ENCODE measurements at regions not wholly inside any gene's neighbourhood (a gene's known extent, or its start where the extent isn't known, plus 50 kb on each side); places are given as distances from the start of the nearest gene placed in this dataset.

- ChIA-PET CTCF (ENCODE audit: partially characterized antibody) (no interaction called here), POLR2A (ENCODE audit: partially characterized antibody) (no interaction called here)
- H3K4me1 Mint-ChIP-seq: no peaks in the 10 kb centered on the region
- H3K27ac Mint-ChIP-seq: no peak overlapping the region
- Histone ChIP-seq H3K4me1 (ENCODE audit: insufficient read depth, low read length) (no peaks in the 10 kb centered on the region), H3K36me3 (ENCODE audit: insufficient read depth, low read length) (no peaks in the 10 kb centered on the region), H3K27ac (ENCODE audit: low read depth, low read length) (no peak overlapping the region), H3K9me3 (ENCODE audit: control insufficient read depth in 1 of 2, low read length in 2 of 2) (no peaks in the 10 kb centered on the region), H3K27me3 (ENCODE audit: insufficient read depth, low read length) (no peaks in the 10 kb centered on the region), H3K4me3 (ENCODE audit: low read length in 2 of 2) (no peak overlapping the region)
- no peaks in the 10 kb centered on the region for H3K36me3 Mint-ChIP-seq
- intact Hi-C loops (cut with micrococcal nuclease): no loop called here
- H3K27me3 Mint-ChIP-seq: no peaks in the 10 kb centered on the region
- DNase-seq: no peak
- H3K9me3 Mint-ChIP-seq: peaks cover 0 to 19% (median 11%) of the 10 kb centered on the region in 8 donors
- no peak overlapping the region for H3K4me3 Mint-ChIP-seq
Observed at GRCh38 chr9:12915366-12915954, 140.6 kb downstream of the LURAP1L start.

GRCh38 chr9:12916042-12916441, 141.2 kb downstream of the LURAP1L start:
- no peak overlapping the region for H3K27ac Mint-ChIP-seq
- intact Hi-C loops (cut with micrococcal nuclease): no loop called here

GRCh38 chr9:12920437-12920836, 145.6 kb downstream of the LURAP1L start:
- Mint-ChIP-seq H3K9me3 (peaks cover under 1 to 20% (median 11%) of the 10 kb centered on the region in 8 donors), H3K36me3 (no peaks in the 10 kb centered on the region), H3K27me3 (no peaks in the 10 kb centered on the region), H3K4me3 (no peak overlapping the region), H3K4me1 (no peaks in the 10 kb centered on the region), H3K27ac (no peak overlapping the region)
- Histone ChIP-seq H3K9me3 (ENCODE audit: control insufficient read depth in 1 of 2, low read length in 2 of 2) (no peaks in the 10 kb centered on the region), H3K4me3 (ENCODE audit: low read length in 2 of 2) (no peak overlapping the region), H3K27ac (ENCODE audit: low read depth, low read length) (no peak overlapping the region), H3K36me3 (ENCODE audit: insufficient read depth, low read length) (no peaks in the 10 kb centered on the region), H3K27me3 (ENCODE audit: insufficient read depth, low read length) (no peaks in the 10 kb centered on the region), H3K4me1 (ENCODE audit: insufficient read depth, low read length) (no peaks in the 10 kb centered on the region)
- POLR2A ChIA-PET (ENCODE audit: partially characterized antibody): no interaction called here
- DNase-seq: no peak
- intact Hi-C loops (cut with micrococcal nuclease): no loop called here
- CTCF ChIA-PET (ENCODE audit: partially characterized antibody): no interaction called here

More at GRCh38 chr9:12916042-12916441, 141.2 kb downstream of the LURAP1L start:
- Histone ChIP-seq H3K27me3 (ENCODE audit: insufficient read depth, low read length) (no peaks in the 10 kb centered on the region), H3K27ac (ENCODE audit: low read depth, low read length) (no peak overlapping the region), H3K9me3 (ENCODE audit: control insufficient read depth in 1 of 2, low read length in 2 of 2) (no peaks in the 10 kb centered on the region), H3K4me3 (ENCODE audit: low read length in 2 of 2) (no peak overlapping the region), H3K4me1 (ENCODE audit: insufficient read depth, low read length) (no peaks in the 10 kb centered on the region), H3K36me3 (ENCODE audit: insufficient read depth, low read length) (no peaks in the 10 kb centered on the region)
- Mint-ChIP-seq H3K36me3 (no peaks in the 10 kb centered on the region), H3K27me3 (no peaks in the 10 kb centered on the region), H3K4me3 (no peak overlapping the region), H3K4me1 (no peaks in the 10 kb centered on the region), H3K9me3 (peaks cover 0 to 19% (median 11%) of the 10 kb centered on the region in 8 donors)
- ChIA-PET CTCF (ENCODE audit: partially characterized antibody) (no interaction called here), POLR2A (ENCODE audit: partially characterized antibody) (no interaction called here)
- DNase-seq: no peak

GRCh38 chr9:12921621-12922020, 146.8 kb downstream of the LURAP1L start:
- Mint-ChIP-seq H3K4me3 (no peak overlapping the region), H3K4me1 (no peaks in the 10 kb centered on the region), H3K27ac (no peak overlapping the region), H3K36me3 (no peaks in the 10 kb centered on the region), H3K9me3 (peaks cover 2 to 20% (median 9%) of the 10 kb centered on the region in 8 donors), H3K27me3 (no peaks in the 10 kb centered on the region)
- Histone ChIP-seq H3K4me1 (ENCODE audit: insufficient read depth, low read length) (no peaks in the 10 kb centered on the region), H3K9me3 (ENCODE audit: control insufficient read depth in 1 of 2, low read length in 2 of 2) (no peaks in the 10 kb centered on the region), H3K4me3 (ENCODE audit: low read length in 2 of 2) (no peak overlapping the region), H3K27me3 (ENCODE audit: insufficient read depth, low read length) (no peaks in the 10 kb centered on the region), H3K36me3 (ENCODE audit: insufficient read depth, low read length) (no peaks in the 10 kb centered on the region), H3K27ac (ENCODE audit: low read depth, low read length) (no peak overlapping the region)
- intact Hi-C loops (cut with micrococcal nuclease): no loop called here
- no peak for DNase-seq
- CTCF ChIA-PET (ENCODE audit: partially characterized antibody): no interaction called here
- POLR2A ChIA-PET (ENCODE audit: partially characterized antibody): no interaction called here

- Mint-ChIP-seq H3K27ac (no peak overlapping the region), H3K27me3 (no peaks in the 10 kb centered on the region), H3K4me1 (no peaks in the 10 kb centered on the region), H3K36me3 (no peaks in the 10 kb centered on the region), H3K9me3 (peaks cover 2 to 22% (median 9%) of the 10 kb centered on the region in 8 donors), H3K4me3 (no peak overlapping the region)
- Histone ChIP-seq H3K27ac (ENCODE audit: low read depth, low read length) (no peak overlapping the region), H3K36me3 (ENCODE audit: insufficient read depth, low read length) (no peaks in the 10 kb centered on the region), H3K4me1 (ENCODE audit: insufficient read depth, low read length) (no peaks in the 10 kb centered on the region), H3K27me3 (ENCODE audit: insufficient read depth, low read length) (no peaks in the 10 kb centered on the region), H3K9me3 (ENCODE audit: control insufficient read depth in 1 of 2, low read length in 2 of 2) (no peaks in the 10 kb centered on the region), H3K4me3 (ENCODE audit: low read length in 2 of 2) (no peak overlapping the region)
- DNase-seq: no peak
- ChIA-PET POLR2A (ENCODE audit: partially characterized antibody) (no interaction called here), CTCF (ENCODE audit: partially characterized antibody) (no interaction called here)
- intact Hi-C loops (cut with micrococcal nuclease): no loop called here
Observed at GRCh38 chr9:12922224-12922866, 147.5 kb downstream of the LURAP1L start.

- Histone ChIP-seq H3K27ac (ENCODE audit: low read depth, low read length) (no peak overlapping the region), H3K9me3 (ENCODE audit: control insufficient read depth in 1 of 2, low read length in 2 of 2) (no peaks in the 10 kb centered on the region), H3K4me1 (ENCODE audit: insufficient read depth, low read length) (no peaks in the 10 kb centered on the region), H3K4me3 (ENCODE audit: low read length in 2 of 2) (no peak overlapping the region), H3K27me3 (ENCODE audit: insufficient read depth, low read length) (no peaks in the 10 kb centered on the region), H3K36me3 (ENCODE audit: insufficient read depth, low read length) (no peaks in the 10 kb centered on the region)
- no peaks in the 10 kb centered on the region for H3K4me1 Mint-ChIP-seq
- H3K27ac Mint-ChIP-seq: no peak overlapping the region
- intact Hi-C loops (cut with micrococcal nuclease): no loop called here
- ChIA-PET CTCF (ENCODE audit: partially characterized antibody) (no interaction called here), POLR2A (ENCODE audit: partially characterized antibody) (interaction anchor here (0.6 kb wide), 1 partner anchor 357 kb away, joined by 3 read pairs; no protein-coding TSS in a partner anchor)
- no peaks in the 10 kb centered on the region for H3K27me3 Mint-ChIP-seq
- H3K4me3 Mint-ChIP-seq: no peak overlapping the region
- no peak for DNase-seq
- H3K36me3 Mint-ChIP-seq: no peaks in the 10 kb centered on the region
- peaks cover 2 to 22% (median 10%) of the 10 kb centered on the region in 8 donors for H3K9me3 Mint-ChIP-seq
Observed at GRCh38 chr9:12923468-12924009, 148.7 kb downstream of the LURAP1L start.

GRCh38 chr9:12930906-12931305, 156.1 kb downstream of the LURAP1L start:
- Mint-ChIP-seq H3K27ac (no peak overlapping the region), H3K9me3 (peaks cover 0 to 18% (median 9%) of the 10 kb centered on the region in 8 donors), H3K4me1 (no peaks in the 10 kb centered on the region), H3K27me3 (no peaks in the 10 kb centered on the region), H3K36me3 (no peaks in the 10 kb centered on the region), H3K4me3 (peak overlapping the region in 1 of 8 donors; percentile 33)
- CTCF ChIA-PET (ENCODE audit: partially characterized antibody): no interaction called here
- no peak overlapping the region for H3K4me3 ChIP-seq (ENCODE audit: low read length in 2 of 2)
- no peaks in the 10 kb centered on the region for H3K36me3 ChIP-seq (ENCODE audit: insufficient read depth, low read length)
- H3K27ac ChIP-seq (ENCODE audit: low read depth, low read length): no peak overlapping the region
- H3K27me3 ChIP-seq (ENCODE audit: insufficient read depth, low read length): no peaks in the 10 kb centered on the region
- intact Hi-C loops (cut with micrococcal nuclease): no loop called here
- POLR2A ChIA-PET (ENCODE audit: partially characterized antibody): no interaction called here
- DNase-seq: no peak
- no peaks in the 10 kb centered on the region for H3K9me3 ChIP-seq (ENCODE audit: control insufficient read depth in 1 of 2, low read length in 2 of 2)
- no peaks in the 10 kb centered on the region for H3K4me1 ChIP-seq (ENCODE audit: insufficient read depth, low read length)
